Calu3 (cell line): ENCODE measurements at regions not wholly inside any gene's neighbourhood (a gene's known extent, or its start where the extent isn't known, plus 50 kb on each side); places are given as distances from the start of the nearest gene placed in this dataset.

ENCODE experiments used
- BruUV-seq: library from RNA; stranded (reverse); fragments of 400-500 nt; replicated peaks from 2 replicates; lab custom pipeline; 2021; lab: Mats Ljungman, UMichigan
- CTCF ChIA-PET: fragments of 300-600 bp; sonication (Branson Sonifier 250); formaldehyde crosslinking; loops from one replicate; lab custom pipeline; 2022; ENCODE audit warnings: antibody characterized with exemption; lab: Charles Lee
- DNase-seq: peaks from one replicate; pipeline ENCODE4 v3.0.0; 2022
- H3K27ac Mint-ChIP-seq: one replicate; pipeline ENCODE4 v1.8.0; 2022; ENCODE audit warnings: mixed read lengths; ENCODE audit not compliant: unreplicated experiment
- H3K27me3 Mint-ChIP-seq: one replicate; pipeline ENCODE4 v1.8.0; 2022; ENCODE audit warnings: mixed read lengths; ENCODE audit not compliant: unreplicated experiment
- H3K36me3 Mint-ChIP-seq: one replicate; pipeline ENCODE4 v1.8.0; 2022; ENCODE audit warnings: mild to moderate bottlenecking, moderate library complexity, mixed read lengths; ENCODE audit not compliant: insufficient read depth, unreplicated experiment
- H3K4me1 Mint-ChIP-seq: one replicate; pipeline ENCODE4 v1.8.0; 2022; ENCODE audit warnings: mild to moderate bottlenecking, low read depth, mixed read lengths; ENCODE audit not compliant: unreplicated experiment
- H3K4me3 Mint-ChIP-seq: one replicate; pipeline ENCODE4 v1.8.0; 2022; ENCODE audit warnings: mild to moderate bottlenecking, low read depth, moderate library complexity, mixed read lengths; ENCODE audit not compliant: unreplicated experiment
- H3K9me3 Mint-ChIP-seq: one replicate; pipeline ENCODE4 v1.8.0; 2022; ENCODE audit warnings: low read depth, mixed read lengths; ENCODE audit not compliant: unreplicated experiment
- intact Hi-C: fragments of 100-400 bp; cut with micrococcal nuclease; formaldehyde crosslinking; loops from one replicate; pipeline ENCODE4 v1.10.0; 2022; ENCODE audit not compliant: unreplicated experiment
- TF ChIP-seq, protein P1 (sequence below): fragments of 200-600 bp; IDR thresholded peaks from one replicate; pipeline ENCODE4 v1.8.0; 2022; ENCODE audit warnings: antibody characterized with exemption; ENCODE audit not compliant: unreplicated experiment

GRCh38 chr6:43983191-43983590, 144.1 kb downstream of the MRPL14 start:
- Mint-ChIP-seq H3K9me3 (no peaks in the 10 kb centered on the region), H3K27me3 (no peaks in the 10 kb centered on the region), H3K4me3 (no peak overlapping the region), H3K36me3 (no peaks in the 10 kb centered on the region), H3K27ac (no peak overlapping the region), H3K4me1 (peaks cover 17% of the 10 kb centered on the region)
- TF ChIP-seq, protein P1, sequence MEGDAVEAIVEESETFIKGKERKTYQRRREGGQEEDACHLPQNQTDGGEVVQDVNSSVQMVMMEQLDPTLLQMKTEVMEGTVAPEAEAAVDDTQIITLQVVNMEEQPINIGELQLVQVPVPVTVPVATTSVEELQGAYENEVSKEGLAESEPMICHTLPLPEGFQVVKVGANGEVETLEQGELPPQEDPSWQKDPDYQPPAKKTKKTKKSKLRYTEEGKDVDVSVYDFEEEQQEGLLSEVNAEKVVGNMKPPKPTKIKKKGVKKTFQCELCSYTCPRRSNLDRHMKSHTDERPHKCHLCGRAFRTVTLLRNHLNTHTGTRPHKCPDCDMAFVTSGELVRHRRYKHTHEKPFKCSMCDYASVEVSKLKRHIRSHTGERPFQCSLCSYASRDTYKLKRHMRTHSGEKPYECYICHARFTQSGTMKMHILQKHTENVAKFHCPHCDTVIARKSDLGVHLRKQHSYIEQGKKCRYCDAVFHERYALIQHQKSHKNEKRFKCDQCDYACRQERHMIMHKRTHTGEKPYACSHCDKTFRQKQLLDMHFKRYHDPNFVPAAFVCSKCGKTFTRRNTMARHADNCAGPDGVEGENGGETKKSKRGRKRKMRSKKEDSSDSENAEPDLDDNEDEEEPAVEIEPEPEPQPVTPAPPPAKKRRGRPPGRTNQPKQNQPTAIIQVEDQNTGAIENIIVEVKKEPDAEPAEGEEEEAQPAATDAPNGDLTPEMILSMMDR, result no peak
- no TSS peak for BruUV-seq
- intact Hi-C loops, result no loop called here
- no peak for DNase-seq
- CTCF ChIA-PET, result interaction anchor here (0.8 to 1.1 kb wide), 2 partner anchors 46 to 213 kb away, joined by 3 read pairs; partner anchors contain the start of gene VEGFA

- DNase-seq, result no peak
- Mint-ChIP-seq H3K27me3 (no peaks in the 10 kb centered on the region), H3K9me3 (no peaks in the 10 kb centered on the region), H3K4me3 (no peak overlapping the region), H3K27ac (no peak overlapping the region), H3K4me1 (peaks cover 27% of the 10 kb centered on the region), H3K36me3 (no peaks in the 10 kb centered on the region)
- TF ChIP-seq, protein P1, result no peak
- intact Hi-C loops, result no loop called here
- CTCF ChIA-PET, result interaction anchor here (1.0 kb wide), 1 partner anchor 11 kb away, joined by 3 read pairs; no protein-coding TSS in a partner anchor
- BruUV-seq, result no TSS peak
Measured at GRCh38 chr6:43982084-43982625, 145.1 kb downstream of the MRPL14 start.

GRCh38 chr6:43981363-43981990, 145.8 kb downstream of the MRPL14 start:
- intact Hi-C loops, result no loop called here
- H3K27me3 Mint-ChIP-seq, result no peaks in the 10 kb centered on the region
- H3K4me3 Mint-ChIP-seq, result no peak overlapping the region
- H3K4me1 Mint-ChIP-seq, result peaks cover 29% of the 10 kb centered on the region
- H3K9me3 Mint-ChIP-seq, result no peaks in the 10 kb centered on the region
- H3K27ac Mint-ChIP-seq, result no peak overlapping the region
- no peaks in the 10 kb centered on the region for H3K36me3 Mint-ChIP-seq
- no peak for DNase-seq
- CTCF ChIA-PET, result interaction anchor here (0.7 to 1.0 kb wide), 2 partner anchors 10 to 55 kb away, joined by 3 read pairs; no protein-coding TSS in a partner anchor
- BruUV-seq, result no TSS peak
- TF ChIP-seq, protein P1, result no peak

DNA sequence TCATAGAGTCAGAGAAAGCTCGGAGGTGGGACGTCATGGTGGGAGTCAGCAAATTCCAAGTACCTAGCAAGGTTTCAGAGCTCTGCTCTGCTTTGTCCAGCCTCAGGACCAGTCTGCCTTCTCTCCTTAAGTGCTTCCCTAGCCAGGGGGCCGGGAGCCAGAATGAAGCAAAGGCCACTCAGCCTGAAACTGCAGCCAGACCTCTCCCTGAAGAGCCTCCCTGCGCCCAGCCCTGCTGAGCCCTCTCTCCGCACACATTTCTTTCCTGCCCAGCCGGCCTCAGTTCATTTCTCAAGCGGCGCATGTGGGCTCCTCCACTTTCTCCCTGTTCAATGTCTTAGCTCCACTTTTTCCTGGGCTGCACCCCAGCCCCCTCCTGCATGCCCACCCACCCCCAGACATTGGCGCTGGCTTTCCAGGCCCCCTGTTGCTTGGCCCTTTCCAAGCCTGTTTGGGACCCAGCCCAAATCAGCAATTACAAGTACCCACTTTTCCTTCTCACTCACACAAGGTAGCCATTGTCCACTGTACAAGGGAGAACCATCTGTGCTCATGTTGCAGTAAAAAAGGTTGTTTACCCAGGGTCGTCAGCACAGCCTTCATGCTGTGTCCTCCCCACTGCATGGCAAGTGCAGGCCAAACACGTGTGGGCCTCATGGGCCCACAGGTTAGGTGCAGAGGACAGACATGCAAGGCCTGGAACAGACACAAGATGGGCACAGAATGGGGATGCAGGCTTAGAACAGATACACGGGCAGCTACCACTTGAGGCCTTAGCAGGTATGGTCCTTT, 147.1 kb downstream of the MRPL14 start:
- no peak for DNase-seq
- Mint-ChIP-seq H3K36me3 (no peaks in the 10 kb centered on the region), H3K4me3 (no peak overlapping the region), H3K27me3 (no peaks in the 10 kb centered on the region), H3K27ac (no peak overlapping the region), H3K9me3 (peaks cover 5% of the 10 kb centered on the region), H3K4me1 (peaks cover 29% of the 10 kb centered on the region)
- no TSS peak for BruUV-seq
- TF ChIP-seq, protein P1, result no peak
- intact Hi-C loops, result no loop called here
- CTCF ChIA-PET, result interaction anchor here (2.5 kb wide), 1 partner anchor 10 kb away, joined by 9 read pairs; no protein-coding TSS in a partner anchor
